ENCODE measurements at regions not wholly inside any gene's neighbourhood (a gene's known extent, or its start where the extent isn't known, plus 50 kb on each side); places are given as distances from the start of the nearest gene placed in this dataset.

DNA sequence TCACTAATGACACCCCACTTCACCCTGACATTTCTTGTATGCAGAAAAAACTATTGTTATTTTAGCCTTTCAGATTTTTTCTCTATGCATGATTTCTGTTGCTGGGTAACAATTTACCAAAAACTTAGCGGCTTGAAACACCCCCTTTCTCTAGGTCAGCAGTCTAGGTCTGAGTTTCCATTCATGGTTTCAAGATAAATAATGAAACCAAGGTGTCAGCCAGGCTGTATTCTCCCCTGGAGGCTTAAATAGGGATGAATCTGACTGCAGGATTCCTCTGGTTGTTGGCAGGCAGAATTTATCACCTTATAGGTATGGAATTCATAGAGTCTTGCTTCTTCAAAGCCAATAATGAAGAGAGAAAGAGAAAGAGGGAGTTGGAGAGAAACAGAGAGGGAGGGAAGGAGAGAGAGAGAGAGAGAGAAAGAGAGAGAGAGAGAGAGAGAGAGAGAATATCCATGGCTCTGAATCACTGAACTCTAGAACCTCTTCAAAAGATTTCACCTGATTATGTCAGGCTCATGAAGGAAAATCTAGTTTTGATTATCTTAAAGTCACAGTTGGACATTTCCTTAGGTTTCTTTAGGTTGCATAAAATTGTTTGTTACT lies 1224.6 kb upstream of the LRRTM3 start:
- TF ChIP-seq, protein P1, sequence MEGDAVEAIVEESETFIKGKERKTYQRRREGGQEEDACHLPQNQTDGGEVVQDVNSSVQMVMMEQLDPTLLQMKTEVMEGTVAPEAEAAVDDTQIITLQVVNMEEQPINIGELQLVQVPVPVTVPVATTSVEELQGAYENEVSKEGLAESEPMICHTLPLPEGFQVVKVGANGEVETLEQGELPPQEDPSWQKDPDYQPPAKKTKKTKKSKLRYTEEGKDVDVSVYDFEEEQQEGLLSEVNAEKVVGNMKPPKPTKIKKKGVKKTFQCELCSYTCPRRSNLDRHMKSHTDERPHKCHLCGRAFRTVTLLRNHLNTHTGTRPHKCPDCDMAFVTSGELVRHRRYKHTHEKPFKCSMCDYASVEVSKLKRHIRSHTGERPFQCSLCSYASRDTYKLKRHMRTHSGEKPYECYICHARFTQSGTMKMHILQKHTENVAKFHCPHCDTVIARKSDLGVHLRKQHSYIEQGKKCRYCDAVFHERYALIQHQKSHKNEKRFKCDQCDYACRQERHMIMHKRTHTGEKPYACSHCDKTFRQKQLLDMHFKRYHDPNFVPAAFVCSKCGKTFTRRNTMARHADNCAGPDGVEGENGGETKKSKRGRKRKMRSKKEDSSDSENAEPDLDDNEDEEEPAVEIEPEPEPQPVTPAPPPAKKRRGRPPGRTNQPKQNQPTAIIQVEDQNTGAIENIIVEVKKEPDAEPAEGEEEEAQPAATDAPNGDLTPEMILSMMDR (IDR thresholded peaks at IDR 0.05) = no peak
- no peak for TF ChIP-seq EZH2 (IDR thresholded peaks at IDR 0.05)

Data from neural progenitor cell (in vitro differentiated cells).